Medulla oblongata (tissue), 1 donor: ENCODE measurements at regions not wholly inside any gene's neighbourhood (a gene's known extent, or its start where the extent isn't known, plus 50 kb on each side); places are given as distances from the start of the nearest gene placed in this dataset.
"Not testable (repeated sequence)": the region's sequence is repeated elsewhere in the genome, so short reads cannot be mapped to it uniquely, and the experiment has no call there.

ENCODE experiments used
- DNase-seq: peaks from one replicate; pipeline ENCODE4 v3.0.0-alpha.2; 2015; ENCODE audit errors: extremely low spot score

GRCh38 chr12:92432724-92433441 lies 269.9 kb upstream of the PLEKHG7 start:
- DNase-seq, result no peak

GRCh38 chr12:92431146-92431545 lies 271.6 kb upstream of the PLEKHG7 start:
- DNase-seq, result no peak

- no peak for DNase-seq
Observed at GRCh38 chr12:92426332-92426731, 276.5 kb upstream of the PLEKHG7 start.

- no peak for DNase-seq
Observed at GRCh38 chr12:92425165-92425564, 277.6 kb upstream of the PLEKHG7 start.

- no peak for DNase-seq
Observed at GRCh38 chr12:92424338-92424737, 278.5 kb upstream of the PLEKHG7 start.

GRCh38 chr12:92421701-92422100 lies 276.1 kb upstream of the BTG1 start:
- no peak for DNase-seq

GRCh38 chr12:92421042-92421441 lies 275.4 kb upstream of the BTG1 start:
- no peak for DNase-seq

- no peak for DNase-seq
Observed at GRCh38 chr12:92419201-92419600, 273.6 kb upstream of the BTG1 start.

- no peak for DNase-seq
Observed at GRCh38 chr12:92418381-92418780, 272.7 kb upstream of the BTG1 start.

GRCh38 chr12:92417373-92417772 lies 271.7 kb upstream of the BTG1 start:
- no peak for DNase-seq

GRCh38 chr12:92416385-92416812 lies 270.8 kb upstream of the BTG1 start:
- DNase-seq, result no peak

- no peak for DNase-seq
Observed at GRCh38 chr12:92414170-92415070, 268.8 kb upstream of the BTG1 start.

- no peak for DNase-seq
Observed at GRCh38 chr12:92413286-92413685, 267.6 kb upstream of the BTG1 start.

GRCh38 chr12:92412856-92413255 lies 267.2 kb upstream of the BTG1 start:
- DNase-seq, result no peak

GRCh38 chr12:92411687-92412086 lies 266.0 kb upstream of the BTG1 start:
- DNase-seq, result no peak

- no peak for DNase-seq
Observed at GRCh38 chr12:92408072-92408900, 262.6 kb upstream of the BTG1 start.

GRCh38 chr12:92406404-92407070 lies 260.9 kb upstream of the BTG1 start:
- not testable (repeated sequence) for DNase-seq

GRCh38 chr12:92405801-92406251 lies 260.2 kb upstream of the BTG1 start:
- not testable (repeated sequence) for DNase-seq

GRCh38 chr12:92404921-92405320 lies 259.3 kb upstream of the BTG1 start:
- no peak for DNase-seq

GRCh38 chr12:92404259-92404894 lies 258.7 kb upstream of the BTG1 start:
- no peak for DNase-seq
